H1 (cell line): ENCODE measurements at regions not wholly inside any gene's neighbourhood (a gene's known extent, or its start where the extent isn't known, plus 50 kb on each side); places are given as distances from the start of the nearest gene placed in this dataset.

Source experiments
- CTCF ChIA-PET: fragments of 300-600 bp; sonication (Branson Sonifier 250); formaldehyde crosslinking; loops from one replicate; lab custom pipeline; 2021; ENCODE audit not compliant: partially characterized antibody; lab: Charles Lee
- POLR2A ChIA-PET: fragments of 300-600 bp; sonication (Branson Sonifier 250); formaldehyde crosslinking; loops from one replicate; lab custom pipeline; 2021; ENCODE audit warnings: inconsistent platforms; ENCODE audit not compliant: partially characterized antibody; lab: Charles Lee
- DNase-seq, 2 experiments: peaks; one replicate each; pipeline versions ENCODE4 v3.0.0 to v3.0.0-alpha.2; 2010 to 2022; ENCODE audit warnings: low spot score in 2 of 2, low read depth in 1 of 2, mixed read lengths in 1 of 2
- FAIRE-seq: peaks from 2 replicates; lab custom pipeline; 2011; peaks lifted over from hg19 to GRCh38; lab: Jason Lieb, UNC
- H2AFZ ChIP-seq: 2 replicates; pipeline ENCODE4 v1.8.1; 2012; ENCODE audit warnings: low read length, inconsistent platforms
- H2AK5ac ChIP-seq: 2 replicates; pipeline ENCODE4 v1.6.1; 2013; ENCODE audit warnings: low read depth, low read length
- H2BK120ac ChIP-seq: replicated peaks from 2 replicates; pipeline ENCODE3; 2013; ENCODE audit warnings: low read depth, low read length, inconsistent platforms
- H2BK12ac ChIP-seq: 2 replicates; pipeline ENCODE4 v1.6.1; 2013; ENCODE audit warnings: low read depth, low read length
- H2BK15ac ChIP-seq: 2 replicates; pipeline ENCODE4 v1.6.1; 2013; ENCODE audit warnings: low read length
- H2BK20ac ChIP-seq: 2 replicates; pipeline ENCODE4 v1.6.1; 2013; ENCODE audit warnings: low read length
- H2BK5ac ChIP-seq: 2 replicates; pipeline ENCODE4 v1.6.1; 2013; ENCODE audit warnings: low read depth, low read length
- H3K14ac ChIP-seq: 2 replicates; pipeline ENCODE4 v1.6.1; 2013; ENCODE audit warnings: inconsistent platforms; ENCODE audit not compliant: insufficient read length
- H3K18ac ChIP-seq: 2 replicates; pipeline ENCODE4 v1.6.1; 2013; ENCODE audit warnings: low read length; ENCODE audit errors: extremely low read depth
- H3K23ac ChIP-seq: 2 replicates; pipeline ENCODE4 v1.6.1; 2013; ENCODE audit warnings: inconsistent platforms; ENCODE audit not compliant: insufficient read length
- H3K23me2 ChIP-seq: 2 replicates; pipeline ENCODE4 v1.6.1; 2013; ENCODE audit warnings: low read depth, low read length
- H3K27ac ChIP-seq: 2 replicates; pipeline ENCODE4 v1.6.1; 2011; ENCODE audit warnings: low read depth, low read length, inconsistent platforms
- H3K27me3 ChIP-seq, 4 experiments: replicated peaks in 1 of 4; 1 replicate in 1 of 4; 2 replicates in 3 of 4; pipeline versions ENCODE4 v1.6.1 to v1.8.1; 2011 to 2013; ENCODE audit warnings: low read length in 3 of 4, mild to moderate bottlenecking in 3 of 4, inconsistent platforms in 2 of 4, mixed read lengths in 2 of 4, moderate library complexity in 1 of 4; ENCODE audit not compliant: control insufficient read depth in 3 of 4, insufficient read depth in 3 of 4; ENCODE audit errors: extremely low read depth in 1 of 4
- H3K36me3 ChIP-seq, 4 experiments: 2 replicates each; pipeline versions ENCODE4 v1.6.1 to v1.8.1; 2011 to 2013; ENCODE audit warnings: mild to moderate bottlenecking in 4 of 4, low read length in 3 of 4, moderate library complexity in 2 of 4, control low read depth in 1 of 4, inconsistent platforms in 1 of 4; ENCODE audit not compliant: insufficient read depth in 4 of 4, control insufficient read depth in 2 of 4
- H3K4ac ChIP-seq: replicated peaks from 2 replicates; pipeline ENCODE3; 2013; ENCODE audit warnings: low read length, low read depth, mixed read lengths, inconsistent platforms; ENCODE audit not compliant: insufficient read length
- H3K4me1 ChIP-seq, 4 experiments: replicated peaks in 1 of 4; 1 replicate in 1 of 4; 2 replicates in 3 of 4; pipeline versions ENCODE4 v1.6.1 to v1.8.1; 2011 to 2013; ENCODE audit warnings: low read length in 3 of 4, inconsistent platforms in 2 of 4, mixed read lengths in 1 of 4; ENCODE audit not compliant: insufficient read depth in 4 of 4, control insufficient read depth in 3 of 4
- H3K4me2 ChIP-seq, 2 experiments: 2 replicates each; pipeline versions ENCODE4 v1.6.1 to v1.8.1; 2011 to 2013; ENCODE audit warnings: low read depth in 2 of 2, low read length in 2 of 2, control low read depth in 1 of 2, inconsistent platforms in 1 of 2, mild to moderate bottlenecking in 1 of 2; ENCODE audit not compliant: insufficient read depth in 1 of 2
- H3K4me3 ChIP-seq, 4 experiments: fragments of 200-600, 300-600 bp in 1 of 4; sonication (generic), shearing (Covaris generic), sonication (Bioruptor Twin) in 1 of 4; 2 replicates each; pipeline versions ENCODE4 v1.5.1 to v1.8.1; 2011 to 2016; ENCODE audit warnings: low read length in 4 of 4, low read depth in 3 of 4, control low read depth in 2 of 4, inconsistent platforms in 2 of 4, mild to moderate bottlenecking in 2 of 4, mixed read lengths in 1 of 4, moderate library complexity in 1 of 4; ENCODE audit not compliant: insufficient read depth in 2 of 4; ENCODE audit errors: extremely low read depth in 1 of 4
- H3K56ac ChIP-seq: replicated peaks from 2 replicates; pipeline ENCODE3; 2013; ENCODE audit warnings: low read depth, mild to moderate bottlenecking, mixed read lengths, low read length, inconsistent platforms; ENCODE audit not compliant: insufficient read length
- H3K79me1 ChIP-seq: 2 replicates; pipeline ENCODE4 v1.6.1; 2013; ENCODE audit warnings: low read depth, low read length, control low read depth
- H3K79me2 ChIP-seq, 2 experiments: 2 replicates each; pipeline versions ENCODE4 v1.6.1 to v1.8.1; 2012 to 2013; ENCODE audit warnings: low read length in 2 of 2, mild to moderate bottlenecking in 2 of 2, inconsistent platforms in 1 of 2; ENCODE audit not compliant: insufficient read depth in 2 of 2, control insufficient read depth in 1 of 2
- H3K9ac ChIP-seq, 4 experiments: replicated peaks in 1 of 4; 1 replicate in 1 of 4; 2 replicates in 3 of 4; pipeline versions ENCODE4 v1.6.1 to v1.8.1; 2011 to 2013; ENCODE audit warnings: low read depth in 3 of 4, low read length in 3 of 4, control low read depth in 2 of 4, mild to moderate bottlenecking in 2 of 4, moderate library complexity in 2 of 4, inconsistent platforms in 1 of 4; ENCODE audit errors: extremely low read depth in 1 of 4
- H3K9me3 ChIP-seq, 2 experiments: 2 replicates each; pipeline versions ENCODE4 v1.6.1 to v1.8.1; 2012 to 2013; ENCODE audit warnings: mild to moderate bottlenecking in 2 of 2, moderate library complexity in 2 of 2, control low read depth in 1 of 2, inconsistent platforms in 1 of 2, low read depth in 1 of 2, low read length in 1 of 2, mixed read lengths in 1 of 2; ENCODE audit not compliant: insufficient read depth in 2 of 2
- H4K20me1 ChIP-seq, 2 experiments: replicated peaks in 1 of 2; 2 replicates each; pipeline versions ENCODE3 to v1.8.1; 2011 to 2013; ENCODE audit warnings: inconsistent platforms in 2 of 2, low read length in 2 of 2, mild to moderate bottlenecking in 1 of 2; ENCODE audit not compliant: insufficient read depth in 2 of 2, control insufficient read depth in 1 of 2
- H4K5ac ChIP-seq: 2 replicates; pipeline ENCODE4 v1.6.1; 2013; ENCODE audit warnings: low read length, low read depth, mixed read lengths, inconsistent platforms; ENCODE audit not compliant: insufficient read length
- H4K8ac ChIP-seq: 2 replicates; pipeline ENCODE4 v1.8.0; 2013; ENCODE audit warnings: mild to moderate bottlenecking, moderate library complexity, low read length, inconsistent platforms; ENCODE audit not compliant: insufficient read depth; ENCODE audit errors: extremely low read depth
- H4K91ac ChIP-seq: replicated peaks from 2 replicates; pipeline ENCODE3; 2013; ENCODE audit warnings: low read length, mixed read lengths, inconsistent platforms; ENCODE audit not compliant: insufficient read length
- CREB1 ChIP-seq: IDR thresholded peaks from 2 replicates; pipeline ENCODE4 v1.6.1; 2012; ENCODE audit warnings: inconsistent platforms
- CTCF ChIP-seq, 3 experiments: IDR thresholded peaks; 1 replicate in 2 of 3; 2 replicates in 1 of 3; pipeline versions ENCODE4 v1.5.1 to v1.6.1; 2011; ENCODE audit warnings: low read length in 3 of 3, mild to moderate bottlenecking in 3 of 3, inconsistent platforms in 2 of 3, low read depth in 1 of 3, moderate library complexity in 1 of 3; ENCODE audit not compliant: insufficient read depth in 1 of 3; ENCODE audit errors: control extremely low read depth in 1 of 3
- RAD21 ChIP-seq, 2 experiments: IDR thresholded peaks in 1 of 2; conservative IDR thresholded peaks in 1 of 2; 2 replicates each; pipeline ENCODE4 v1.6.1; 2011; ENCODE audit warnings: low read depth in 2 of 2, low read length in 2 of 2, improper control_type of control experiment in 1 of 2, inconsistent platforms in 1 of 2, mild to moderate bottlenecking in 1 of 2, moderate library complexity in 1 of 2
- SIRT6 ChIP-seq: IDR thresholded peaks from one replicate; pipeline ENCODE4 v1.7.1; 2012; ENCODE audit warnings: low read length, inconsistent platforms
- WGBS, 2 experiments: shearing (Covaris generic) in 1 of 2; methylation state at CpG; one replicate each; pipeline versions ENCODE4 v1.1.6 to v1.1.7; 2013 to 2015; ENCODE audit warnings: low lambda C conversion rate in 2 of 2, mixed read lengths in 2 of 2, inconsistent platforms in 1 of 2, low coverage in 1 of 2, missing lambda C conversion rate in 1 of 2; ENCODE audit not compliant: insufficient replicate concordance in 2 of 2, insufficient coverage in 1 of 2, insufficient read length in 1 of 2; ENCODE audit errors: extremely low coverage in 1 of 2, missing lambda C conversion rate in 1 of 2; 5-methylcytosine and 5-hydroxymethylcytosine counted together

DNA sequence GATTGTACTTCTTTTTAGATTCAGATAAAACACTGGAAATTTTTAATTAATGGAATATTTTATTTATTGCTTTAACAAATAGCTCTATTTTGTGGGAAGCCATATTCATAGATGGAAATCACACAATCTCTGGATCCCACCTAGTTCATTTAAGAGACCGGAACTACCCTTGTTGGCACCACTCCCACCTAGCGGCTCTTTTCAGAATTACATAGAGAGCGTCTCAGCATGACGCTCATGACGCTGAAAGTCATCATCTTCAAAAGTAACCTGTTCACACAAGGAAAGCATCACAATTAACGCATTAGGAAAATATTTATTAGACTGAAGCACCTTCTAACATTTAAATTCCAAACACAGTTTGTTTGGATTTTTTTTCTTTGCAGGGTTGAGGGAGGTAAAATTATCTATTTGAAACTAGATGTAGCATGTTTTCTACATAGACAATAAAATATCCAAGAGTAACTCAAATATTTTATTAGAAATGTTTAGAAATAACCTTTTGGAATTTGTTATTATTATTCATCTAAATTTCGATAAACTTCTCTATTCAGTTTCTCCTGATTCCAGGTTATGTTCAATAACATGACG lies 214.9 kb upstream of the ARRDC4 start:
- Histone ChIP-seq H2BK15ac (no peak overlapping the region), H4K20me1 (no peaks in the 10 kb centered on the region), H3K23ac (no peak overlapping the region), H3K4me3 (no peak overlapping the region), H3K27ac (no peak overlapping the region), H3K36me3 (no peaks in the 10 kb centered on the region), H3K4me2 (no peak overlapping the region), H3K23me2 (no peaks in the 10 kb centered on the region; the same call in 1 of the 2 replicates), H2BK20ac (no peak overlapping the region), H2BK5ac (no peak overlapping the region), H2BK120ac (no peak overlapping the region), H4K91ac (no peak overlapping the region), H3K9ac (no peak overlapping the region), H4K8ac (no peak overlapping the region), H4K5ac (no peak overlapping the region), H3K79me2 (no peaks in the 10 kb centered on the region), H2AK5ac (no peak overlapping the region), H2AFZ (no peak overlapping the region), H3K18ac (no peak overlapping the region), H3K27me3 (no peaks in the 10 kb centered on the region), H3K4ac (no peak overlapping the region), H3K79me1 (no peaks in the 10 kb centered on the region), H2BK12ac (no peak overlapping the region), H3K9me3 (0 out of 4 replicates have a peak, but pooled peaks cover 0 to 2% of the 10 kb centered on the region in 2 experiments), H3K14ac (no peak overlapping the region), H3K4me1 (peaks cover 0 to 6% (median 0%) of the 10 kb centered on the region in 4 experiments; a peak in 1 of 7 replicates), H3K56ac (no peak overlapping the region)
- TF ChIP-seq RAD21 (IDR thresholded peaks at IDR 0.05 in 1 of 2, conservative IDR thresholded peaks at IDR 0.05 in 1 of 2; ENCODE audit: low read depth in 2 of 2, low read length in 2 of 2) = peak; percentile 74 to 79
- no peak for TF ChIP-seq SIRT6
- 0 out of 2 replicates have a peak, but pooled peaks have one; percentile 42 for TF ChIP-seq CREB1
- TF ChIP-seq CTCF (IDR thresholded peaks at IDR 0.05; ENCODE audit: control extremely low read depth in 1 of 3, insufficient read depth in 1 of 3, low read depth in 1 of 3, low read length in 3 of 3) = peak; percentile 21 to 67 (median 63)
- FAIRE-seq = peak; percentile 19
- 48% methylated on average over 8 of the region's 8 CpGs; no CpG with 5 or more reads in 1 of the 2 experiments for WGBS, 2 experiments
- ChIA-PET CTCF (interaction anchor here (0.6 to 2.0 kb wide), 10 partner anchors 9 to 433 kb away, joined by 3 to 11 read pairs (median 3); no protein-coding TSS in a partner anchor), POLR2A (no interaction called here)
- peak in 1 of 2 experiments; percentile 67 for DNase-seq
